ENCODE measurements at regions not wholly inside any gene's neighbourhood (a gene's known extent, or its start where the extent isn't known, plus 50 kb on each side); places are given as distances from the start of the nearest gene placed in this dataset.

GRCh38 chr14:58772794-58773620, 135.2 kb downstream of the DACT1 start:
- no peak overlapping the region for H2AFZ ChIP-seq (ENCODE audit: low read length)
- DNase-seq (ENCODE audit: low spot score) = no peak
- intact Hi-C loops (cut with micrococcal nuclease; ENCODE audit: unreplicated experiment) = no loop called here
- no TSS peak for BruUV-seq (replicated peaks)
- ChIA-PET POLR2A (no interaction called here), CTCF (ENCODE audit: low intra/inter-chr PET ratio, low total read pairs) (no interaction called here)
- H3K27ac ChIP-seq (ENCODE audit: extremely low read length, insufficient read depth, low read length) = no peak overlapping the region
- in situ Hi-C loops (cut with HindIII; ENCODE audit: extremely low pct_ligation_motif_present, low pct_unique_long_range_greater_than_20kb) = no loop called here
- no peak overlapping the region for H3K4me3 ChIP-seq (replicated peaks in 1 of 3; ENCODE audit: insufficient read depth in 1 of 3, low read depth in 2 of 3, low read length in 3 of 3)
- no peak for FAIRE-seq
- no peaks in the 10 kb centered on the region for H3K4me1 ChIP-seq (ENCODE audit: insufficient read depth, low read length)
- H3K27me3 ChIP-seq (ENCODE audit: control insufficient read depth in 1 of 2, insufficient read depth in 2 of 2, low read length in 2 of 2) = no peaks in the 10 kb centered on the region
- no peaks in the 10 kb centered on the region for H3K79me2 ChIP-seq (ENCODE audit: insufficient read depth, low read length)
- no peaks in the 10 kb centered on the region; the same call in 1 of the 2 replicates for H3K9me3 ChIP-seq (ENCODE audit: low read length)
- ATAC-seq = no peak
- H3K4me2 ChIP-seq (ENCODE audit: low read depth, low read length) = no peak overlapping the region
- H3K36me3 ChIP-seq (replicated peaks in 1 of 2; ENCODE audit: control insufficient read depth in 1 of 2, insufficient read depth in 2 of 2, low read length in 2 of 2) = no peaks in the 10 kb centered on the region
- WGBS (ENCODE audit: low lambda C conversion rate) = 0% methylated on average over 7 of the region's 7 CpGs
- no peak overlapping the region for H3K9ac ChIP-seq (ENCODE audit: insufficient read depth, low read depth, low read length)
- H4K20me1 ChIP-seq (ENCODE audit: insufficient read depth, low read length) = no peaks in the 10 kb centered on the region
- TF ChIP-seq, protein P1, sequence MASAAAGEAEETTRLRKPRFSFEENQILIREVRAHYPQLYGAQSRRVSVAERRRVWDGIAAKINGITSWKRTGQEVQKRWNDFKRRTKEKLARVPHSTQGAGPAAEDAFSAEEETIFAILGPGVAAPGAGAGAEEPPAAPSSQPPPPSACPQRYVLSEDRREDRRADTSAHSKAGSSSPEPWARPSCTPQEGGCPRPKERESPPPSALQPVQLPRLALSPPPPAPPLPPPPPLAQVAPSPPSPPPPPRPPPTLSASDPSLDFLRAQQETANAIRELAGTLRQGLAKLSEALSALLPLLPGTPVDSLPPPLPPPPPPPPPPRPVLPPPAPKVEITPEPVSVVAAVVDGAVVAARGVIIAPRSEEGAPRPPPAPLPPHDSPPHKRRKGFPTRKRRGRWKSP (CRISPR knock-in tag; IDR thresholded peaks at IDR 0.05) = no peak
- no peak for TF ChIP-seq KLF11 (CRISPR knock-in tag; IDR thresholded peaks at IDR 0.05)
- no peak for TF ChIP-seq ADNP (CRISPR knock-in tag; IDR thresholded peaks at IDR 0.05)
- no peak for TF ChIP-seq ZFP62 (CRISPR knock-in tag; IDR thresholded peaks at IDR 0.05)
- TF ChIP-seq SMC3 (IDR thresholded peaks at IDR 0.05; ENCODE audit: low read length) = no peak
- no peak for TF ChIP-seq ZNF12 (CRISPR knock-in tag; IDR thresholded peaks at IDR 0.05)
- TF ChIP-seq, protein P2, sequence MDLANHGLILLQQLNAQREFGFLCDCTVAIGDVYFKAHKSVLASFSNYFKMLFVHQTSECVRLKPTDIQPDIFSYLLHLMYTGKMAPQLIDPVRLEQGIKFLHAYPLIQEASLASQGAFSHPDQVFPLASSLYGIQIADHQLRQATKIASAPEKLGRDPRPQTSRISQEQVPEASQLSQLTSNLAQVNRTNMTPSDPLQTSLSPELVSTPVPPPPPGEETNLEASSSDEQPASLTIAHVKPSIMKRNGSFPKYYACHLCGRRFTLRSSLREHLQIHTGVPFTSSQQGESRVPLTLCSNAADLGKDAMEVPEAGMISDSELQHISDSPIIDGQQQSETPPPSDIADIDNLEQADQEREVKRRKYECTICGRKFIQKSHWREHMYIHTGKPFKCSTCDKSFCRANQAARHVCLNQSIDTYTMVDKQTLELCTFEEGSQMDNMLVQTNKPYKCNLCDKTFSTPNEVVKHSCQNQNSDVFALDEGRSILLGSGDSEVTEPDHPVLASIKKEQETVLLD (CRISPR knock-in tag; IDR thresholded peaks at IDR 0.05; ENCODE audit: low read depth) = no peak
- no peak for TF ChIP-seq RNF219 (CRISPR knock-in tag; IDR thresholded peaks at IDR 0.05)
- no peak for TF ChIP-seq ZNF703 (CRISPR knock-in tag; IDR thresholded peaks at IDR 0.05; ENCODE audit: borderline replicate concordance)
- no peak for TF ChIP-seq RFX3 (CRISPR knock-in tag; IDR thresholded peaks at IDR 0.05)
- no peak for TF ChIP-seq MNT (IDR thresholded peaks at IDR 0.05)
- no peak for TF ChIP-seq ZSCAN12 (CRISPR knock-in tag; IDR thresholded peaks at IDR 0.05)
- no peak for TF ChIP-seq ZNF710 (CRISPR knock-in tag; IDR thresholded peaks at IDR 0.05; ENCODE audit: borderline replicate concordance)
- no peak for TF ChIP-seq ZNF572 (CRISPR knock-in tag; IDR thresholded peaks at IDR 0.05)
- no peak for TF ChIP-seq ZNF775 (CRISPR knock-in tag; IDR thresholded peaks at IDR 0.05; ENCODE audit: borderline replicate concordance)
- no peak for TF ChIP-seq THAP11 (CRISPR knock-in tag; IDR thresholded peaks at IDR 0.05)

Data from HepG2 (cell line).